HG03196 (cell line): ENCODE measurements at regions not wholly inside any gene's neighbourhood (a gene's known extent, or its start where the extent isn't known, plus 50 kb on each side); places are given as distances from the start of the nearest gene placed in this dataset.
A peak's percentile ranks its signal among the peaks of the same experiment; 100 is the strongest.
"Not testable (repeated sequence)": the region's sequence is repeated elsewhere in the genome, so short reads cannot be mapped to it uniquely, and the experiment has no call there.

Experiments
- ATAC-seq: cut with Tn5 transposase; IDR thresholded peaks from one replicate; pipeline ENCODE4 v1.9.1; 2021; ENCODE audit not compliant: unreplicated experiment

- ATAC-seq, result no peak
Observed at GRCh38 chr4:189129044-189129694, 811.5 kb upstream of the FRG1 start.

GRCh38 chr4:189131118-189131517 is 809.6 kb upstream of the FRG1 start:
- no peak for ATAC-seq

GRCh38 chr4:189136462-189136861 is 804.2 kb upstream of the FRG1 start:
- ATAC-seq, result no peak

- ATAC-seq, result no peak
Observed at GRCh38 chr4:189143263-189143952, 797.3 kb upstream of the FRG1 start.

- ATAC-seq, result no peak
Observed at GRCh38 chr4:189147005-189147929, 793.4 kb upstream of the FRG1 start.

GRCh38 chr4:189155083-189155482 is 785.6 kb upstream of the FRG1 start:
- not testable (repeated sequence) for ATAC-seq

- ATAC-seq, result no peak
Observed at GRCh38 chr4:189162073-189162789, 778.4 kb upstream of the FRG1 start.

- no peak for ATAC-seq
Observed at GRCh38 chr4:189162888-189163287, 777.8 kb upstream of the FRG1 start.

GRCh38 chr4:189176002-189176401 is 764.7 kb upstream of the FRG1 start:
- ATAC-seq, result no peak

- ATAC-seq, result no peak
Observed at GRCh38 chr4:189177130-189177529, 763.5 kb upstream of the FRG1 start.

- ATAC-seq, result no peak
Observed at GRCh38 chr4:189178125-189178746, 762.4 kb upstream of the FRG1 start.

- no peak for ATAC-seq
Observed at GRCh38 chr4:189185810-189186432, 754.8 kb upstream of the FRG1 start.

GRCh38 chr4:189187531-189188052 is 753.1 kb upstream of the FRG1 start:
- ATAC-seq, result no peak

GRCh38 chr4:189198624-189199023 is 742.0 kb upstream of the FRG1 start:
- no peak for ATAC-seq

- no peak for ATAC-seq
Observed at GRCh38 chr4:189200353-189200752, 740.3 kb upstream of the FRG1 start.

- ATAC-seq, result peak; percentile 88
Observed at GRCh38 chr4:189202182-189202868, 738.3 kb upstream of the FRG1 start.

GRCh38 chr4:189202869-189203271 is 737.8 kb upstream of the FRG1 start:
- ATAC-seq, result no peak

GRCh38 chr4:189204616-189205015 is 736.1 kb upstream of the FRG1 start:
- ATAC-seq, result no peak

- no peak for ATAC-seq
Observed at GRCh38 chr4:189206953-189207352, 733.7 kb upstream of the FRG1 start.
